PC-3 (cell line): ENCODE measurements at regions not wholly inside any gene's neighbourhood (a gene's known extent, or its start where the extent isn't known, plus 50 kb on each side); places are given as distances from the start of the nearest gene placed in this dataset.

Experiments
- CTCF ChIP-seq: fragments of 300-600 bp; sonication (generic); conservative IDR thresholded peaks from 2 replicates; pipeline ENCODE4 v1.5.1; 2017; ENCODE audit warnings: antibody characterized with exemption, low read depth, mild to moderate bottlenecking, low read length
- EZH2 ChIP-seq: fragments of 300-600 bp; sonication (generic); IDR thresholded peaks from one replicate; pipeline ENCODE4 v1.6.1; 2017; ENCODE audit warnings: antibody characterized with exemption, mild to moderate bottlenecking, low read length; ENCODE audit not compliant: unreplicated experiment
- EZH2phosphoT487 ChIP-seq: fragments of 300-600 bp; sonication (generic); IDR thresholded peaks from 2 replicates; pipeline ENCODE4 v1.6.1; 2018; ENCODE audit warnings: mild to moderate bottlenecking, antibody characterized with exemption, low read length, borderline replicate concordance

- no peak for TF ChIP-seq CTCF
- no peak for TF ChIP-seq EZH2phosphoT487
- no peak for TF ChIP-seq EZH2
These were observed 279.9 kb downstream of the NEBL start for GRCh38 chr10:20616918-20617810.
